Small intestine (tissue), 7 donors: ENCODE measurements at regions not wholly inside any gene's neighbourhood (a gene's known extent, or its start where the extent isn't known, plus 50 kb on each side); places are given as distances from the start of the nearest gene placed in this dataset.
A peak's percentile ranks its signal among the peaks of the same experiment; 100 is the strongest.
"Not testable (repeated sequence)": the region's sequence is repeated elsewhere in the genome, so short reads cannot be mapped to it uniquely, and the experiment has no call there.

Experiments
- DNase-seq, 2 donors: peaks; one replicate each; pipeline versions ENCODE4 v3.0.0 to v3.0.0-alpha.2; 2013
- FAIRE-seq: peaks from 2 replicates; lab custom pipeline; 2012; peaks lifted over from hg19 to GRCh38; lab: Jason Lieb, UNC
- H3K27ac ChIP-seq, 3 donors: one replicate each; pipeline ENCODE4 v1.5.1; 2013; ENCODE audit warnings: low read length in 2 of 3, mild to moderate bottlenecking in 2 of 3, control low read depth in 1 of 3, inconsistent platforms in 1 of 3, low read depth in 1 of 3, moderate library complexity in 1 of 3
- H3K27me3 ChIP-seq, 3 donors: one replicate each; pipeline ENCODE4 v1.6.1; 2013; ENCODE audit warnings: low read length in 3 of 3, inconsistent platforms in 1 of 3; ENCODE audit not compliant: control insufficient read depth in 3 of 3, insufficient read depth in 3 of 3
- H3K36me3 ChIP-seq, 3 donors: one replicate each; pipeline ENCODE4 v1.6.1; 2013; ENCODE audit warnings: low read length in 3 of 3, inconsistent platforms in 1 of 3, low read depth in 1 of 3, mild to moderate bottlenecking in 1 of 3, moderate library complexity in 1 of 3; ENCODE audit not compliant: control insufficient read depth in 3 of 3, insufficient read depth in 2 of 3
- H3K4me1 ChIP-seq, 3 donors: one replicate each; pipeline ENCODE4 v1.6.1; 2013; ENCODE audit warnings: low read length in 2 of 3, inconsistent platforms in 1 of 3, low read depth in 1 of 3, mild to moderate bottlenecking in 1 of 3, moderate library complexity in 1 of 3; ENCODE audit not compliant: control insufficient read depth in 3 of 3, insufficient read depth in 2 of 3
- H3K4me3 ChIP-seq, 3 donors: one replicate each; pipeline ENCODE4 v1.5.1; 2013; ENCODE audit warnings: low read length in 3 of 3, control low read depth in 1 of 3, inconsistent platforms in 1 of 3, low read depth in 1 of 3, mild to moderate bottlenecking in 1 of 3, moderate library complexity in 1 of 3
- H3K9me3 ChIP-seq, 2 donors: one replicate each; pipeline ENCODE4 v1.6.1; 2013; ENCODE audit warnings: low read depth in 1 of 2, low read length in 1 of 2; ENCODE audit not compliant: control insufficient read depth in 2 of 2, insufficient read depth in 1 of 2
- WGBS, 3 donors: extraction: QIAGEN DNeasy Blood & Tissue Kit; methylation state at CpG; one replicate each; pipeline ENCODE4 v1.1.7; 2013; 5-methylcytosine and 5-hydroxymethylcytosine counted together
- donor health status: healthy with polysubstance abuse.
- donor health status: control.
- donor health status: control.
- donor health status: Bipolar disorder and iron deficiency.
- donor health status: healthy.

DNA sequence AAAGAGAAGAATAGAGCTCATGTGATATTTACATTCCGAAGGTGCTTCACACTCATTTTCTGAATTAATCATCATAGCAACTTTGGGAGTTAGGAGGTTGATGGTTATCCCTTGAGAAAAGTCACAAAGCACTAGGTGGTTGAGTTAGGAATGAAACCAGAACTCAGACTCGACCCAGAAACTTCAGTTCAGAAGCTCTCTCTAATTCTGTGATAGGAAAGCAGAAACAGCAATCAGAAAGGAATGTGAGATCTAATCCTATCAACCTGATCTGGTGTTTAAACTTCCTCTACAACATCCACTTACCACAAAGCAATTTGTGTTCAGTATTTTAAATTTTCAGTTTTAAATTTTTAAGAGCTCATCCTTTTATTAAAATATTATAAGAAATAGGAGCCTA, 211.2 kb downstream of the CNTN3 start:
- no peak overlapping the region for H3K4me3 ChIP-seq
- FAIRE-seq (no peak), DNase-seq (no peak)
- no peaks in the 10 kb centered on the region for H3K9me3 ChIP-seq
- no peaks in the 10 kb centered on the region for H3K4me1 ChIP-seq
- WGBS, 3 donors = 66 to 68% (median 67%) methylated on average over 2 of the region's 2 CpGs
- no peaks in the 10 kb centered on the region for H3K36me3 ChIP-seq
- no peak overlapping the region for H3K27ac ChIP-seq
- no peaks in the 10 kb centered on the region for H3K27me3 ChIP-seq

- H3K36me3 ChIP-seq = no peaks in the 10 kb centered on the region
- no peak for DNase-seq
- H3K27me3 ChIP-seq = no peaks in the 10 kb centered on the region
- no peak overlapping the region for H3K27ac ChIP-seq
- H3K4me1 ChIP-seq = no peaks in the 10 kb centered on the region
- FAIRE-seq = no peak
- WGBS, 3 donors = 71 to 73% (median 73%) methylated on average over 3 of the region's 3 CpGs
- no peaks in the 10 kb centered on the region for H3K9me3 ChIP-seq
- H3K4me3 ChIP-seq = no peak overlapping the region
Observed at GRCh38 chr3:74402821-74403220, 211.6 kb downstream of the CNTN3 start.

DNA sequence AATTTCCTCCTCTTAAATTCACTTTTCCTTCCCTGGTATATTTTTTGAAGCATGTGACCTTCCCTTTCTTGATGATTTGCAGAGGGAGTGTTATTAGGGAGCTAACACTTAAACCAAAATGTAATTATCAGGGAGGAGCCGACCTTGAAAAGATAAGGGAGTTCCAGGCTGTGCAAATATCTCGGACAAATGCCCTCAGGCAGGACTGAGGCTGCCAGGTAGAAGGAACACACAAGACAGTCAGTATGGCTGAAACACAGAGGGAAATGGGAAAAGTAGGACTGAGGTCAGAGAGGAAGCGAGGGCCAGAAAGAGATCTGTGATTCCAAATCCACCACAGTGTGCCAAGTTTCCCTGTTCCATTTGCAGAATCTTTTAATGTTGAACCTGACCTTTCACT, 221.0 kb downstream of the CNTN3 start:
- no peaks in the 10 kb centered on the region for H3K36me3 ChIP-seq

DNA sequence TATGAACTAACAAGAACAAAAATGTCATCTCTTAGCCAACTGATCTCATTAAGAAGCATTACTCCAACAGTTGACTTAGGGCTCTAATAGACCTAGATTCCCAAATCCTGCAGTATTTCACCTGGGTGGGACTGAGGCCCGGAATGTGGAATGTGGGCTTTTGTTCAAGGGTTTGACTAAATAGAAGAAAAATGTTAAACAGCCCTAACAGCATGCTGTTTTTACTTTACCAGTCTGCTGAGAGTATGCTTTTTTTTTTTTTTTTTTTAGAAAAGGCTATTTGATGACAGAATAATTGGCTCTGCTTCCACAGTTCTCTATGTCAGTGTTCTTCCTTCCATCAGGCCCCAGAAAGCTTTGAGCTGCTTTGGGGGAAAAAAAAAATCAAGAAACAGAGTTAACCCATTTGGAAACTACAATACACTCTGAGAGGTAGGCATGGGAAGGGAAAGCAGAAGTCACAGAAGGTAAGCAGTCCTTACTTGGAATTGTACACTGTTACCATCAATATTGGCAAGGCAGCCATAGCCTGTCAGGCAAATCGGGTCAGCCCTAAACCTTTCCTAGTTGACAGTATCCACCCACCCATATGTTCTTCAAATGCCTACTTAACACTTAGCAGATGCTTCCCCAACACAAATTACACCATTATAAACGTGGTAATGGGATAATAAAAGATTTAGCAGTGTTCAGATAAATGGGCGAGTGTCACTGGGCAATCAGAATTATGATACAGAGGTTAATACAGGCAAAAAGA, 224.2 kb downstream of the CNTN3 start:
- Histone ChIP-seq H3K36me3 (no peaks in the 10 kb centered on the region), H3K9me3 (no peaks in the 10 kb centered on the region), H3K4me3 (no peak overlapping the region), H3K4me1 (no peaks in the 10 kb centered on the region), H3K27ac (no peak overlapping the region), H3K27me3 (no peaks in the 10 kb centered on the region)
- DNase-seq = no peak
- WGBS, 3 donors = 57 to 64% (median 62%) methylated on average over 4 of the region's 4 CpGs
- no peak for FAIRE-seq

More for the DNA sequence above, 221.0 kb downstream of the CNTN3 start:
- no peak overlapping the region for H3K27ac ChIP-seq
- DNase-seq = no peak
- 37 to 50% (median 41%) methylated on average over 3 of the region's 3 CpGs for WGBS, 3 donors
- FAIRE-seq = no peak
- peaks cover 0 to 11% of the 10 kb centered on the region in 2 donors for H3K9me3 ChIP-seq
- H3K27me3 ChIP-seq = no peaks in the 10 kb centered on the region
- no peaks in the 10 kb centered on the region for H3K4me1 ChIP-seq
- no peak overlapping the region for H3K4me3 ChIP-seq

- no peaks in the 10 kb centered on the region for H3K4me1 ChIP-seq
- no peaks in the 10 kb centered on the region for H3K36me3 ChIP-seq
- H3K27ac ChIP-seq = peak overlapping the region in 1 of 3 donors; percentile 11
- DNase-seq (no peak), FAIRE-seq (no peak)
- no peak overlapping the region for H3K4me3 ChIP-seq
- H3K9me3 ChIP-seq = no peaks in the 10 kb centered on the region
- H3K27me3 ChIP-seq = no peaks in the 10 kb centered on the region
- WGBS, 3 donors = 70 to 83% (median 78%) methylated on average over 2 of the region's 2 CpGs
Observed at GRCh38 chr3:74387111-74387735, 227.2 kb downstream of the CNTN3 start.

DNA sequence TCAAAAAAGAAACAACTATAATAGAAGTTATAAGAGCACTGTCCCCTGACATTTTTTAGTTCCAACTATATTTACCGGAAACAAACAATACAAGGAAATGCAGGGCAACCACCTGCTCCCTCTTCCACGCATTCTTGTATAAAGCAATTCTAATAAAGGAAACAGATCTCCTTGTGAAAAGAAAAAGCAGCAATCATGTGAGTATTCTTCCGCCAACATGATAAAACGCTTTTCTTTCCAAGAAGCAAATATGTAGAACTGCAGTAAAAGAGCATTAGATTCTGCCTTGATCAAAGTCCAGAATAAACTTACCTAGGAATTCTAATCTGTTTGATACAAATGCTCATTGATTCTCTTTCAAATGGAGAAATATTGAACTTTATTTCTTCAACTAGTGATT, 230.3 kb downstream of the CNTN3 start:
- Histone ChIP-seq H3K36me3 (no peaks in the 10 kb centered on the region), H3K4me3 (no peak overlapping the region), H3K27me3 (no peaks in the 10 kb centered on the region), H3K9me3 (no peaks in the 10 kb centered on the region), H3K4me1 (no peaks in the 10 kb centered on the region), H3K27ac (no peak overlapping the region)
- WGBS, 3 donors = 20 to 46% (median 37%) methylated on average over 4 of the region's 4 CpGs
- no peak for DNase-seq
- no peak for FAIRE-seq

GRCh38 chr3:74377669-74378068, 236.8 kb downstream of the CNTN3 start:
- no peaks in the 10 kb centered on the region for H3K27me3 ChIP-seq
- FAIRE-seq (no peak), DNase-seq (no peak)
- no peak overlapping the region for H3K27ac ChIP-seq
- H3K4me3 ChIP-seq = no peak overlapping the region
- H3K4me1 ChIP-seq = no peaks in the 10 kb centered on the region
- H3K36me3 ChIP-seq = no peaks in the 10 kb centered on the region
- peaks cover 0 to 8% of the 10 kb centered on the region in 2 donors for H3K9me3 ChIP-seq

DNA sequence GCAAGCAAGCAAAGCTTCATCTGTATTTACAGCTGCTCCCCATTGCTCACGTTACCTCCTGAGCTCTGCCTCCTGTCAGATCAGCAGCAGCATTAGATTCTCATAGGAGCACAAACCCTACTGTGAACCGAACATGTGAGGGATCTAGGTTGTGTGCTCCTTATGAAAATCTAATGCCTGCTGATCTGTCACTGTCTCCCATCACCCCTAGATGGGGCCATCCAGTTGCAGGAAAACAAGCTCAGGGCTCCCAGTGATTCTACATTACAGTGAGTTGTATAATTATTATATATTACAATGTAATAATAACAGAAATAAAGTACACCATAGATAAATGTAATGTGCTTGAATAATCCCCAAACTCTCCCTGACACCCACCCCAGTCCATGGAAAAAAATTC, 238.1 kb downstream of the CNTN3 start:
- H3K27me3 ChIP-seq, FAIRE-seq, H3K4me1 ChIP-seq, H3K4me3 ChIP-seq, H3K9me3 ChIP-seq, H3K36me3 ChIP-seq, H3K27ac ChIP-seq, DNase-seq: not testable (repeated sequence)
- WGBS, 3 donors = 86 to 90% (median 89%) methylated on average over 2 of the region's 2 CpGs
